OCI-LY3 (cell line): ENCODE measurements at regions not wholly inside any gene's neighbourhood (a gene's known extent, or its start where the extent isn't known, plus 50 kb on each side); places are given as distances from the start of the nearest gene placed in this dataset.

ENCODE experiments used
- H2AFZ ChIP-seq: fragments of 200-600, 300-600 bp; shearing (Covaris generic); 2 replicates; pipeline ENCODE4 v1.6.0; 2014; ENCODE audit warnings: antibody characterized with exemption, low read depth, low read length
- H3K27ac ChIP-seq: fragments of 200-600, 300-600 bp; sonication (generic); 2 replicates; pipeline ENCODE4 v1.5.1; 2014; ENCODE audit warnings: mild to moderate bottlenecking, low read length, moderate library complexity, mixed read lengths
- H3K27me3 ChIP-seq: fragments of 200-600, 300-600 bp; sonication (generic); 2 replicates; pipeline ENCODE4 v1.6.1; 2014; ENCODE audit warnings: low read depth, low read length, mixed read lengths
- H3K36me3 ChIP-seq: fragments of 200-600, 300-600 bp; sonication (generic); replicated peaks from 2 replicates; pipeline ENCODE3; 2014; ENCODE audit warnings: low read depth, low read length, mixed read lengths
- H3K4me1 ChIP-seq: fragments of 300-600, 200-600 bp; sonication (generic); 2 replicates; pipeline ENCODE4 v1.6.1; 2014; ENCODE audit warnings: low read length, mixed read lengths
- H3K4me2 ChIP-seq: fragments of 200-600, 300-600 bp; sonication (generic); 2 replicates; pipeline ENCODE4 v1.6.1; 2014; ENCODE audit warnings: low read length, mixed read lengths
- H3K4me3 ChIP-seq: fragments of 300-600, 200-600 bp; sonication (generic); 2 replicates; pipeline ENCODE4 v1.5.1; 2014; ENCODE audit warnings: antibody characterized with exemption, mild to moderate bottlenecking, low read length, moderate library complexity
- H3K79me2 ChIP-seq: fragments of 300-600, 200-600 bp; shearing (Covaris generic); 2 replicates; pipeline ENCODE4 v1.6.1; 2014; ENCODE audit warnings: mild to moderate bottlenecking, low read length, mixed read lengths
- H3K9ac ChIP-seq: fragments of 300-600, 200-600 bp; shearing (Covaris generic); 2 replicates; pipeline ENCODE4 v1.6.0; 2014; ENCODE audit warnings: mild to moderate bottlenecking, low read length, moderate library complexity
- H3K9me3 ChIP-seq: fragments of 200-600, 300-600 bp; shearing (Covaris generic); 2 replicates; pipeline ENCODE4 v1.6.1; 2014; ENCODE audit warnings: low read length, mixed read lengths; ENCODE audit not compliant: insufficient read depth
- H4K20me1 ChIP-seq: fragments of 200-600, 300-600 bp; sonication (generic); 2 replicates; pipeline ENCODE4 v1.6.1; 2016; ENCODE audit warnings: low read length, mixed read lengths; ENCODE audit not compliant: insufficient read depth
- CTCF ChIP-seq: fragments of 200-600, 300-600 bp; sonication (generic); IDR thresholded peaks from 2 replicates; pipeline ENCODE4 v1.5.1; 2014; ENCODE audit warnings: antibody characterized with exemption, low read length, low read depth
- EZH2phosphoT487 ChIP-seq: fragments of 200-600 bp; shearing (Covaris generic); IDR thresholded peaks from 2 replicates; pipeline ENCODE4 v1.6.1; 2018; ENCODE audit warnings: antibody characterized with exemption, mixed run types, low read depth

GRCh38 chr2:217098435-217098834, 238.6 kb upstream of the TNP1 start:
- no peaks in the 10 kb centered on the region for H4K20me1 ChIP-seq
- no peak overlapping the region for H3K27ac ChIP-seq
- TF ChIP-seq EZH2phosphoT487 (no peak), CTCF (no peak)
- H3K4me2 ChIP-seq: no peak overlapping the region
- no peaks in the 10 kb centered on the region for H3K36me3 ChIP-seq
- no peak overlapping the region for H2AFZ ChIP-seq
- 0 out of 2 replicates have a peak, but pooled peaks cover 5% of the 10 kb centered on the region for H3K27me3 ChIP-seq
- no peaks in the 10 kb centered on the region for H3K79me2 ChIP-seq
- peaks cover 13% of the 10 kb centered on the region; the same call in 1 of the 2 replicates for H3K4me1 ChIP-seq
- no peak overlapping the region for H3K9ac ChIP-seq
- no peaks in the 10 kb centered on the region for H3K9me3 ChIP-seq
- H3K4me3 ChIP-seq: no peak overlapping the region

GRCh38 chr2:217097346-217097745, 237.5 kb upstream of the TNP1 start:
- H3K79me2 ChIP-seq: no peaks in the 10 kb centered on the region
- H3K36me3 ChIP-seq: no peaks in the 10 kb centered on the region
- H2AFZ ChIP-seq: no peak overlapping the region
- no peaks in the 10 kb centered on the region for H3K9me3 ChIP-seq
- no peak overlapping the region for H3K4me2 ChIP-seq
- no peak for TF ChIP-seq CTCF
- no peak for TF ChIP-seq EZH2phosphoT487
- H3K4me1 ChIP-seq: peaks cover 13% of the 10 kb centered on the region; the same call in 1 of the 2 replicates
- no peak overlapping the region for H3K4me3 ChIP-seq
- no peaks in the 10 kb centered on the region for H4K20me1 ChIP-seq
- H3K27ac ChIP-seq: no peak overlapping the region
- peaks cover 8% of the 10 kb centered on the region; the same call in 1 of the 2 replicates for H3K27me3 ChIP-seq
- no peak overlapping the region for H3K9ac ChIP-seq

- no peaks in the 10 kb centered on the region for H3K36me3 ChIP-seq
- no peaks in the 10 kb centered on the region for H4K20me1 ChIP-seq
- H3K9me3 ChIP-seq: no peaks in the 10 kb centered on the region
- H3K27me3 ChIP-seq: peaks cover 8% of the 10 kb centered on the region; the same call in 1 of the 2 replicates
- no peak overlapping the region for H3K27ac ChIP-seq
- H3K4me2 ChIP-seq: no peak overlapping the region
- no peak overlapping the region for H2AFZ ChIP-seq
- no peaks in the 10 kb centered on the region for H3K79me2 ChIP-seq
- no peak overlapping the region for H3K9ac ChIP-seq
- H3K4me3 ChIP-seq: no peak overlapping the region
- peaks cover 7% of the 10 kb centered on the region; the same call in 1 of the 2 replicates for H3K4me1 ChIP-seq
- TF ChIP-seq EZH2phosphoT487 (no peak), CTCF (no peak)
These were observed 236.8 kb upstream of the TNP1 start for GRCh38 chr2:217096474-217097225.

GRCh38 chr2:217095511-217096205, 235.8 kb upstream of the TNP1 start:
- H3K36me3 ChIP-seq: no peaks in the 10 kb centered on the region
- H3K9me3 ChIP-seq: no peaks in the 10 kb centered on the region
- no peaks in the 10 kb centered on the region for H4K20me1 ChIP-seq
- H3K4me2 ChIP-seq: no peak overlapping the region
- no peak overlapping the region for H3K4me3 ChIP-seq
- no peak overlapping the region for H2AFZ ChIP-seq
- H3K79me2 ChIP-seq: no peaks in the 10 kb centered on the region
- H3K9ac ChIP-seq: no peak overlapping the region
- H3K4me1 ChIP-seq: peaks cover 8% of the 10 kb centered on the region
- TF ChIP-seq EZH2phosphoT487: no peak
- TF ChIP-seq CTCF: no peak
- peaks cover 13% of the 10 kb centered on the region; the same call in 1 of the 2 replicates for H3K27me3 ChIP-seq
- no peak overlapping the region for H3K27ac ChIP-seq
